Inferior parietal cortex (tissue), 1 donor: ENCODE measurements at regions not wholly inside any gene's neighbourhood (a gene's known extent, or its start where the extent isn't known, plus 50 kb on each side); places are given as distances from the start of the nearest gene placed in this dataset.
"Not testable (repeated sequence)": the region's sequence is repeated elsewhere in the genome, so short reads cannot be mapped to it uniquely, and the experiment has no call there.

Experiments
- DNase-seq: peaks from one replicate; pipeline ENCODE4 v3.0.0-alpha.2; 2016; ENCODE audit errors: extremely low spot score

- no peak for DNase-seq
Measured at GRCh38 chr5:116900793-116901192, 326.2 kb upstream of the SEMA6A start.

DNA sequence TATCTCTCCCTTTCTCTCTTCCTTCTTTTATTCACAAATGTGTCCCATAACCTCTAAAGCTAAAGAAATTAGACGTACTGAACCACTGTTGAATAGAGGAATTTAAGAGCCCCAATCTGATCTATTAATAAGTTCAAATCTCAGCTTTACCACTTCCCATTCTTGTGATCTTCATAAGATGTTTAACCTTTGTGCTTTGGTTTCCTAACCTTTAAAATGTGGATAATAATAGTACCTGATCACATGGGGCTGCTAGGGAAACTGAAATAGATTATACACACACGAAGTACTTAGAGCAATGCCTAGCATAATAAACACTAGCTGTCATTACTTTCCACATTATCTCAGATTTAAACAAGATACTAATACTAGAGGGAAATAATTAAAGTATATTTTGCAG lies 324.3 kb upstream of the SEMA6A start:
- DNase-seq = no peak

GRCh38 chr5:116897291-116897690 lies 322.7 kb upstream of the SEMA6A start:
- no peak for DNase-seq

- no peak for DNase-seq
Measured at GRCh38 chr5:116896001-116896400, 321.4 kb upstream of the SEMA6A start.

DNA sequence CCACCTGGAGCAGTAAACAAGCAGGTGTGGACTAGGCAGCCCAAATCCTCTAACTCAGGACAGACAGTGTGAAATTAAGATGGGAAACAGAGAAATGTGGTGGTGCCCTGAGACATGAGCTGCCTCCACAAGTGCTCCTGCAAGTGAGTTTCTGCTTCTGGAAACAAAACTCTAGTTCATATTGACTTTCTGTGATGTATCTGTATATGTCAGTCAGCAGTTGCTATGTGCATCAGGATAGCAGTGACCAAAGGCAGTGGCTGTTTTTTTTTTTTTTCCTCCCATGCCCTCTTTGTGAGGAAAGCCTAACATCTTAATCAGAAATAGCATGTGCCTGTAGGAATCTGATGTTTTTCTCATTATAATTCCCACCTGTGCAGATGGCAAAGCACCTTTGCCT lies 318.4 kb upstream of the SEMA6A start:
- no peak for DNase-seq

GRCh38 chr5:116887104-116887503 lies 312.5 kb upstream of the SEMA6A start:
- no peak for DNase-seq

DNA sequence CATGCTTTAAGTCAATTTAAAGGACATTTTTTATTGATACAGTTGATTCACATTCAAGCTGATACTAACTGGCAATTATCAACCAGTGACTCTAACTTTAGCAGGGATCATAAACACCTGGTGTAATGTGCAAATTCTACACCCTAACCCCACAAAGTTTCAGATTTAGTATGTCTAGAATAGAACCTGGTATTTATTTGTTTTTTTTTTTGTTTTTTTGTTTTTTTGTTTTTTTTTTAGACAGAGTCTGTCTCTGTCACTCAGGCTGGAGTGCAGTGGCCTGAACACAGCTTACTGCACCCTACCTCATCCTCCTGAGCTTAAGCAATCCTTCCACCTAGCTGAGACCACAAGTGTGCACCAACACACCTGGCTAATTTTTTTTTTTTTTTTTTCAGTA lies 311.2 kb upstream of the SEMA6A start:
- DNase-seq = no peak

DNA sequence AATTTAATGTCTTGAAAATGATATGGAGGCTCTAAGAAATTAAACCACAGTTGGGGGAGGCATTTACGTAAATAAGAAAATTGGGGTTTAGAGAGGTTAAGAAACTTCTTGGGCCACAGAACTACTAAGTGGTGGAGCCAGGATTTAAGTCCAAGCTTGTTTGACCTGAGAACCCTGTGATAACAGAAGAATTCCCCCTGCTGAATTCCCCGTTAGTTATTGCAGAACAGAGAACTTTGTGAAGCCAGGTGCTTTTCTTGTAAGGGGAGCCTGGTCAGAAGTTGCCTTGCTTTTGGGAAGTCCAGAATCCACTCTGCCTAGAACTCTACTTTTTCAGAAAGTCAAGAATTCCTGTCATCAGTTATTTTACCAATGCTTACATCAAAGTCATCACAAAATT lies 309.3 kb upstream of the SEMA6A start:
- no peak for DNase-seq

- DNase-seq = no peak
Measured at GRCh38 chr5:116881921-116882531, 307.4 kb upstream of the SEMA6A start.

- DNase-seq = no peak
Measured at GRCh38 chr5:116880601-116881000, 306.0 kb upstream of the SEMA6A start.

- DNase-seq = no peak
Measured at GRCh38 chr5:116880150-116880549, 305.5 kb upstream of the SEMA6A start.

DNA sequence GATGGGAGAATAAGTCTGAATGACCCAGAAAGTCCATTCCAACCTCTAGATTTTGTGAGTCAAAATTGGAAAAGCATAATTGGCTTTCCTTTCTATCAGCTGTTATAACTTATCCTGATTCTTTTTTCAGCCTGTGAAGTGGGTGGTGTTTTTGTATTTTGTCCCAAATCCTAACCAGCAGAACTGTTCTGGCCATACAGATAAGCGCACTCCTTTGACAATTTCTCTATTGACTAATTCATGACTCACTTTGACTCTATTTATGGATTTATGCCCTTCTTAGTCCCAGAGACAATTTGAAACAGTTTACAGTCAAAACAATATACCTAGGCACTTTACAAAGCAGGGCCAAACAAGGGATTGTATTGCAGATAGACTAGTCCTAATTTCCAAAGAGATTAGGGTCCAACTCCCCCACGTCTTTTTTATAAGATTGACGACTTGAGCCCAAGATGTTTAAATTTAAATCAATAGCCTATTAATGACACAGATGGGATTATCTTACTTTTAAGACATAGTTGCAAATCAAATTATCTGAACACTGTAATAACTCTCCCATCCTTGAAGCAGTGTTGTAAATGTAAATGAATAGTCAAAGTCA lies 301.7 kb upstream of the SEMA6A start:
- no peak for DNase-seq

DNA sequence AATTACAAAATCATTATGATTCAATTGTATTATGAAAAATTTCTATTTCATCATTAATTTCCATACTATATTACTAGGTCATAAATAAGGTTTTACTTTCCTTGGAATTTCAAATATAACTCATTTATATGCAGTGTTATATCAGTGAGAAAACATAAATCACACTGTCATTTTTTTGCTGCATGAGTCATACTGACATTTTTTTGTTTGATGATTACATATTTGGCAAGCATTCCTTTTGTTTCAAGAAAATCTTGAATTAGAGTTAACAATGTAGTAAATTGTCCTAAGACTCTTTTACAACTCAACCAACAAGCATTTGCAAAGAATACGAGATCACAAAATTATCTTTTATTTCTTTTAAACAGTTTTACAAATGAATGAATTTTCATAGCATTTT lies 298.4 kb upstream of the SEMA6A start:
- no peak for DNase-seq

- DNase-seq = no peak
Measured at GRCh38 chr5:116872486-116872885, 297.9 kb upstream of the SEMA6A start.

DNA sequence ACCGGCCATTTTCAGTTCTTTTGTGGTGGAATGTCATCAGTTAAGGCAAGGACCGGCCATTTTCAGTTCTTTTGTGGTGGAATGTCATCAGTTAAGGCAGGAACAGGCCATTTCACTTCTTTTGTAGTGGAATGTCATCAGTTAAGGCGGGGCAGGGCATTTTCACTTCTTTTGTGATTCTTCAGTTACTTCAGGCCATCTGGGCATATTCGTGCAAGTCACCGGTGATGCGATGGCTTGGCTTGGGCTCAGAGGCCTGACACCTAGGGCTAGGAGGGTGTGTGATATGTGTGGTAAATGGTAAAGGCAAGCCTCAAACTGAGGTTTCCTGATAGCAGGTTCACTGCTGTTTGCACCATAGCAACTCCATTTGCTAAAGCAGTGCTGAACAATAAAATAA lies 293.2 kb upstream of the SEMA6A start:
- not testable (repeated sequence) for DNase-seq

- no peak for DNase-seq
Measured at GRCh38 chr5:116865651-116866050, 291.0 kb upstream of the SEMA6A start.

- no peak for DNase-seq
Measured at GRCh38 chr5:116864838-116865190, 290.2 kb upstream of the SEMA6A start.

DNA sequence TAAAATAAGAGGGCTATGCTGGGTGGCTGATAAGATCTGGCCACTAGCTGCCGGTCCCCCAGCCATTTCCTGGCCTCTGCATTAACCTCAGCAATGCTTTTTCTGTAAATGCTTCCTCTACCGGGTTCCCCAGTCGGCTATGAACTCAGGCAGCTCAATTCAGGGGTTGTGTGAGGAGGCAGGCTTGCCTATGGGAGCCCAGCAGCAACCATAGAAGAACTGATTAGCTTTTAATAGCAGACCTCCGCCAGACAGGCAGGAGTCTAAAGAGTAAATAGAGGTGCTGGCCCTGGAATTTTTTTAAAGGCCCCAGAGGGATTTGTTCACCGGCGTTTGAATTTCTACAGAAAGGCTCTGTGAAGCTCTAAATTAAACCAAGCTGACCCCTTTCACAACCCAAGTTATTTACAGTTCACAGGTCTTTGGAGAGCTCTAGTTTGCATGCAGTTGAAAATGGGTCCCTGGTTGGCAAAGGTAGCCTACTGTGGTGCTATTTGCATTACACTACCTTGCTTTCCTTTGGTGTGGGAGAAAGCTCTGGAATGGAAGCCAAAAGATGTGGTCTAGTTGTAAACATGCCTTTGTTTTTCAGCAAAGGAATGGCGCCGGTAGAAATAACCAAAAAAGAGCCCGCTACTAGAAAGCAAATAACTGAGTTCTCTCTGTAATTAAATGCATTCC lies 289.7 kb upstream of the SEMA6A start:
- no peak for DNase-seq

DNA sequence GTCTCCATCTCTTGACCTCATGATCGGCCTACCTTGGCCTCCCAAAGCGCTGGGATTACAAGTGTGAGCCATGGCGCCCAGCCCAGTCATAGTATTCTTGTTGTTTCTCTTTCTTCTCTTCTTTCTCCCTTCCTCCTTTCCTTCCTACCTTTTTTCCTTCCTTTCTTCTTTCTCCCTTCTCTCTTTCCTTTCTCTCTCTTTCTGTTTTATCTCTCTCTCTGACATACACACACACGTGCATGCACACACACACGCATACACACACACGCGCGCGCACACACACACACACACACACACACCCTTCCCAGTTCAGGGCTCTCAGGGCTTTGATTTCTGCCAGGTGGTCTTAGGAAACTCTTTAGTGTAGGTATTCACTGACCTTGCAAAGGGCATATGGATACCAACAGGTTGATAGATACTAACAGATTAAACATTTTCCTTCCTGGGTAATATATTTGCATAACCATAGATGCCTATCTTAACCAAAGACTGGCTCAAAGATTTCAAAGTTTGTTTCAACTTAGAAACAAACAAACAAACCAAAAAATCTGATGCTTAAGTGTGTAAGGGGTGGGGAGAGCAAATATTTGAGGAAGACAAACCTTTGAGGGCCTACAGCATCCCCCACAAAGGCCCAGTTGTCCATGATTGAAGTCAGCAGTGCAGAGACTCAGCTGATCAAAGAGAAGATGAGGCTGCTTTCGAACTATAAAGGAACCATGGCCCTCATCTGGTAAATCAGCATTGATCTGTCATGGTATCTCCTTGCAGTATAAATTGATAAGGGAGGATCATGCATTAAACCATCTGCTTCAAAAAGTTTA lies 288.2 kb upstream of the SEMA6A start:
- DNase-seq = no peak

DNA sequence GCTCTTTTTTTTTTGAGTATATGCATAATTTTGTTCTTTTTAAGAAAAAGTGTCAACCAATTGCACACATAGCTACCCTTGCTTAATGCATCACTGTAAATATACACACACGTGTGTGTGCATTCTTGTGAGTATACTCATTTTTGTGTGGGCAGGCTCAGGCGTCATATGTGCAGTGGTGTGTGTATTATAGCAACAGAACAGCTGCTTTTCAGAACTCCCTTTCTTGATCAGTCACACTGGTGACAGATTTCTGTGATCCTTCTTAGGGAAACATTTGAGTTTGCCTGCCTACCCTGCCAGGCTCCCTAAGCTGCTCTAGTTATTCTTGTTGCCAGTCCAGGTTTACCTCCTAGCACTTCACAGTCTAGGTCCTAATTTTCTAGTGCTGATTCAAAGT lies 287.0 kb upstream of the SEMA6A start:
- no peak for DNase-seq

- no peak for DNase-seq
Measured at GRCh38 chr5:116861097-116861496, 286.5 kb upstream of the SEMA6A start.

- no peak for DNase-seq
Measured at GRCh38 chr5:116859666-116860320, 285.2 kb upstream of the SEMA6A start.
